ENCODE measurements at regions not wholly inside any gene's neighbourhood (a gene's known extent, or its start where the extent isn't known, plus 50 kb on each side); places are given as distances from the start of the nearest gene placed in this dataset.

DNA sequence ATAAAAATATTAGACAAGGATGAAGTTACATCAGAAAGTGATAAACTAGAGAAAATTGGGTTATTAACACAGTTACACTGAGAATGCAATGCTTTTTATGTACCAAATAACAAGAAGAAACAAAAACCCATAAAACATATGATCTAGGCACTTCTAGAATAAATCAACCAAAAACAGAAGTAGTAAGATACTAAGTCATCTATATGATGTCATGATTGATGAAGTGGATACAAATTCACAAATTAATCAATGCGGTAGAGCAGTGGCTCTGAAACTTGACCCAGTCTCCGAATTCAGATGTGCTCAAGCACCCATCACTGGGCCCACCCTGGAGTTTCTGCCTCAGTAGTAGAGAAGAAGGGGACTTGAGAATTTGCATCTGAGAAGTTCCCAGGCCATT lies 112.1 kb upstream of the SSTR4 start:
- no peak overlapping the region for H3K27ac ChIP-seq
- no peak for TF ChIP-seq ZFX (IDR thresholded peaks at IDR 0.05; ENCODE audit: borderline replicate concordance)
- TF ChIP-seq, protein P1, sequence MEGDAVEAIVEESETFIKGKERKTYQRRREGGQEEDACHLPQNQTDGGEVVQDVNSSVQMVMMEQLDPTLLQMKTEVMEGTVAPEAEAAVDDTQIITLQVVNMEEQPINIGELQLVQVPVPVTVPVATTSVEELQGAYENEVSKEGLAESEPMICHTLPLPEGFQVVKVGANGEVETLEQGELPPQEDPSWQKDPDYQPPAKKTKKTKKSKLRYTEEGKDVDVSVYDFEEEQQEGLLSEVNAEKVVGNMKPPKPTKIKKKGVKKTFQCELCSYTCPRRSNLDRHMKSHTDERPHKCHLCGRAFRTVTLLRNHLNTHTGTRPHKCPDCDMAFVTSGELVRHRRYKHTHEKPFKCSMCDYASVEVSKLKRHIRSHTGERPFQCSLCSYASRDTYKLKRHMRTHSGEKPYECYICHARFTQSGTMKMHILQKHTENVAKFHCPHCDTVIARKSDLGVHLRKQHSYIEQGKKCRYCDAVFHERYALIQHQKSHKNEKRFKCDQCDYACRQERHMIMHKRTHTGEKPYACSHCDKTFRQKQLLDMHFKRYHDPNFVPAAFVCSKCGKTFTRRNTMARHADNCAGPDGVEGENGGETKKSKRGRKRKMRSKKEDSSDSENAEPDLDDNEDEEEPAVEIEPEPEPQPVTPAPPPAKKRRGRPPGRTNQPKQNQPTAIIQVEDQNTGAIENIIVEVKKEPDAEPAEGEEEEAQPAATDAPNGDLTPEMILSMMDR (IDR thresholded peaks at IDR 0.05), result no peak

DNA sequence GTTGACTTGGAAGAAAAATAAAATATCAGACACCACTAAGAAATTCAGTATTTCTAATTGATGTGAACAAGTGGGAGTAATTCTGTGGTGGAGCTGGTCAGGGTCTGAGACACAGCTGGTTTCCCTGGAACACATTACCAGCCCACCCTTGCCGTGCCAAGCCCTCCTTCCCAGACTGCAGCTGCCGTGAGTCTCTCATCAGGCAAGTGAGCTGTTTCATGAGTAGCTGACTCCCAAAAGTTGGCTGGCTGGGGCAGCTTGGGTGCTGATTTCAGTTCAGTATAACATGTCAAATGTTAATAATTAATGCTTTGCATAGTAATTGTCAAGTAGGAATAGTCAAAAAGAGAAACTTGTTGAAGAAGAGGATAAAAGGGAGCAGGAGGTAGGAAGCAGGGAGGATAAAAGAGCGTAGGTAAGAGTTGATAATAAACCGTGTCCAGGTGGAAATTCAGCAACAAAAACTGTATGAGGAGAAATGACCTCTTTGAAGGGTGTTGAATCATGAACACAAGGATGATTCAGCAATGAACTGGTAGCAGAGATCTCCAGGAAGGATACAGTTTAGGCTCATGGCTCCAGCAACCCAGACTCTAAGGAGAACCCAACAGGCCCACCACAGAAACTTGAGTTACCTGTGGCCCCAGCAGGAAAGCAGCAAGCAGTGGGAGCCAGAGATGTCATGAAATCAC lies 110.9 kb upstream of the SSTR4 start:
- TF ChIP-seq ZFX (IDR thresholded peaks at IDR 0.05; ENCODE audit: borderline replicate concordance), result no peak
- TF ChIP-seq, protein P1 (IDR thresholded peaks at IDR 0.05), result no peak
- no peak overlapping the region for H3K27ac ChIP-seq

DNA sequence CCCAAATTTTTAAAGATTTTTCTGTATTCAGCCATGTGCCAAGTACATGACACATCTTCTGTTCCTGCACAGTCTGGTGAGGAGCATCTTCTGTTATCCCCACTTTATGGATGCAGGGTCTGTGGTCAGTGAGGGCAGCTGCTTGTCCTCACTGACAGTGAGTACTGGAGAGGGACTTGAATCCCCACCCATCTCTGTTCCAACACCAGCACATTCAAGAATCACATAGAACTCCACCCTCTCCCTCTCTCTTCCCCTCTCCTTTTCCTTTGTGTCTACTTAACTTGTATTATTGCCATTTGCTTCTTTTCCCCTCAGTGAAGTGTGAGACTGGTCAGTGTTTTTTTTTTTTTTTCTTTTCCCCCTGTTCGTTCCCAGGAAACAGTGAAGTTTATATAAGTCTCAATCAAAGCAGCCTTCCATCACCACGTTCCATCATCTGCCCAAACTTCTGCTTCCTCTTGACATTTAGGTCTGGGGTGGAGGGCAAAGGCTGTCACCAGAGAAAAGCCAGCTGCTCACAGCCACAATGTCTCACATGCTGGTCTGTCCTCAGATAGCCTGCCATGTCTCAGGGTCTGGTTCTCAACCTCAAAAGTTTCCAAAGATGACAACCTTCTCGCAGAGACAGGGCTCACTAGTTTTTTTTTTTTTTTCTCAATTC lies 110.0 kb upstream of the SSTR4 start:
- H3K27ac ChIP-seq, result no peak overlapping the region
- TF ChIP-seq, protein P1 (IDR thresholded peaks at IDR 0.05), result no peak
- TF ChIP-seq ZFX (IDR thresholded peaks at IDR 0.05; ENCODE audit: borderline replicate concordance), result no peak

DNA sequence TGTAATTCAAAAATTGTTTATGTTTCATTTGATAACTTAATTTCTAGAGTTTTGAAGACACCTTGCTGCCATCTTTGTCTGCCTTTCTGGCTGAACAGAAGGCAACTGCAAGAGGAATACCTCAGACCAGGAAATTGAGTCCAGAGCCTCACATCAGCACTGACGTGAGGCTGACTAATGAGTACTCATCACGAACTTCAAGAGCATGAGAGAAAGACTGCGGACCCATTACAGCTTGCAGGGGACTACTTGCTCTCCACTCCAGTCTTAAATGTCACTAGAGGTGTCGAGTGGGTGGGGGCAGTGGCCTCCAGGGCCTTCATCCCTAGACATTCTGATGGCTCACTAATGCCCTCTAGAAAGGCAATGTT lies 109.5 kb upstream of the SSTR4 start:
- H3K27ac ChIP-seq, result no peak overlapping the region

DNA sequence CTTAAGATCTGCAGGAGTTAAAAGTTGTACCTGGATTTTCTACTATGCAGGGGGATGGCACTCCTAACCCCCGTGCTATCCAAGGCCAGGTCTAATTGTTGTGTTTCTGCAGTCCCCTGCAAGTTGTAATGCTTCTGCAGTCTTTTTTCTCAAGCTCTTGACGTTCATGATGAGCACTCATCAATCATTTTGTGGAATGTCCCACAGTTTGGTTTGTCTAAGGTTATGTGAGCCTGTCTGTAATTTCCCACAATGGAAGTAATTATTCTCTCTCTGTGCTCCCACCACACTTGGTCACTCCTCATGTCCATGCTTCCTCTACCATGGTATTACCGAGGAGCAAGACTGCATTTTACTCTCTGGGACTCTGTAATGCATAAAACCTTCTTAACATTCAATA lies 107.6 kb upstream of the SSTR4 start:
- TF ChIP-seq ZFX (IDR thresholded peaks at IDR 0.05; ENCODE audit: borderline replicate concordance), result no peak
- TF ChIP-seq, protein P1 (IDR thresholded peaks at IDR 0.05), result no peak
- H3K27ac ChIP-seq, result no peak overlapping the region

More for the DNA sequence above, 109.5 kb upstream of the SSTR4 start:
- no peak for TF ChIP-seq ZFX (IDR thresholded peaks at IDR 0.05; ENCODE audit: borderline replicate concordance)
- TF ChIP-seq, protein P1 (IDR thresholded peaks at IDR 0.05), result no peak

DNA sequence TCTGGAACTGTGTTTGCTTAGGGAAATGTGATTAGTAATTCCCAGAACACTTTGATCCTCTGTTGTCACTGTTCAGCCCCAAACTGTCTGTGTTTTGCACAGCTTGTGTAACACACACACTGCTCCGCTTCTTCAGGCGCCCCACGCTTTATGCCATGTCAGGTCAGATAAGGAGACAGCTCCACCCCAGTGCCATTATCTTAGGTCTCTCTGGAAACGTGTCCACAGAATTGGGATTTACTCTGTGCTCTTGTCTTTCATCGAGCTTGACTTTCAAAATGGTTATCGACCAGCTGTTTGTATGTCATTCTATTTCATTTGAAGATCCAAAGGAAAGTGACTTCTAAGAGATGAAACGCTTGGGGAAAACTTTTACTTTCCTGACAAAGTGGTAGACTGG lies 106.4 kb upstream of the SSTR4 start:
- no peak overlapping the region for H3K27ac ChIP-seq
- TF ChIP-seq, protein P1 (IDR thresholded peaks at IDR 0.05), result no peak
- TF ChIP-seq ZFX (IDR thresholded peaks at IDR 0.05; ENCODE audit: borderline replicate concordance), result no peak

DNA sequence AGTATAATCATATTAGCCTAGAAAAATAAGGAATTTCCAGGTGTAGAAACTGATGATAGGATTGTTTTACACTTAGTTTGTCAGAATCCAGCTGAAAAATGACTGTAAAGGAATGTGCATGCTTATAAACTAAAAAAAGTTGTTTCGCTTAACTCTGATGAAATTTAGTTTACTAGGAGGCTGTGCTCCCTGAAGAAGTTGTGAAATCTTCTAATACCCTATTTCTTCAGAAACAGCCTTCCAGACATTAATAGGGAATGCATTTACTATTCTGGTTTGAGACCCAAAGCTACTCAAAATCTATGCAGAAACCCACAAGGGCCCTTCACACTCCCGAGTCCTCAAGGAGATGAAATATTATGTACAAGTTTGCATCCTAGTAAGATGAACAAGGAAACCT lies 105.5 kb upstream of the SSTR4 start:
- no peak overlapping the region for H3K27ac ChIP-seq
- TF ChIP-seq, protein P1 (IDR thresholded peaks at IDR 0.05), result no peak
- no peak for TF ChIP-seq ZFX (IDR thresholded peaks at IDR 0.05; ENCODE audit: borderline replicate concordance)
